ENCODE measurements at regions not wholly inside any gene's neighbourhood (a gene's known extent, or its start where the extent isn't known, plus 50 kb on each side); places are given as distances from the start of the nearest gene placed in this dataset.

DNA sequence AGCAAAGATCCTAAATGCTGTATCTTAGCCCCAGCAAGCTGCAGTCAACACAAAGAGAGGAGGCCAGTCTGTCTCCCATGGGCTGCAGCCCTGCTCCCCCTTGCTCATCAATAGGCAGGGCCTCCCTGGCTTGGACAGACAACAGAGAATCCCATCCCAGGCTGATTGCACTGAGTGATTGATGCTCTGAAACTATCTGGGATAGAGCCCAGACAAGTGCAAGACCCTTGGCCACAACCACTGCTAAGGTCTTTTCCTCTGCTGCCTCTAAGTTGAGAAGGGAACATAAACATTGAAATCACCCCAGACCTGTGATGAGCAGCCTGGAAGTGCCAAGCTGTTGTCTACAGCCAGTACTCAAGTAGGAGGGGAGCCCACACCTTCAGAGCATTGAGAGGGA, 661.0 kb upstream of the CDH18 start:
- H3K4me1 Mint-ChIP-seq (ENCODE audit: low read depth) = no peaks in the 10 kb centered on the region
- TF ChIP-seq, protein P1, sequence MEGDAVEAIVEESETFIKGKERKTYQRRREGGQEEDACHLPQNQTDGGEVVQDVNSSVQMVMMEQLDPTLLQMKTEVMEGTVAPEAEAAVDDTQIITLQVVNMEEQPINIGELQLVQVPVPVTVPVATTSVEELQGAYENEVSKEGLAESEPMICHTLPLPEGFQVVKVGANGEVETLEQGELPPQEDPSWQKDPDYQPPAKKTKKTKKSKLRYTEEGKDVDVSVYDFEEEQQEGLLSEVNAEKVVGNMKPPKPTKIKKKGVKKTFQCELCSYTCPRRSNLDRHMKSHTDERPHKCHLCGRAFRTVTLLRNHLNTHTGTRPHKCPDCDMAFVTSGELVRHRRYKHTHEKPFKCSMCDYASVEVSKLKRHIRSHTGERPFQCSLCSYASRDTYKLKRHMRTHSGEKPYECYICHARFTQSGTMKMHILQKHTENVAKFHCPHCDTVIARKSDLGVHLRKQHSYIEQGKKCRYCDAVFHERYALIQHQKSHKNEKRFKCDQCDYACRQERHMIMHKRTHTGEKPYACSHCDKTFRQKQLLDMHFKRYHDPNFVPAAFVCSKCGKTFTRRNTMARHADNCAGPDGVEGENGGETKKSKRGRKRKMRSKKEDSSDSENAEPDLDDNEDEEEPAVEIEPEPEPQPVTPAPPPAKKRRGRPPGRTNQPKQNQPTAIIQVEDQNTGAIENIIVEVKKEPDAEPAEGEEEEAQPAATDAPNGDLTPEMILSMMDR (IDR thresholded peaks at IDR 0.05) = no peak
- no peaks in the 10 kb centered on the region for H3K36me3 Mint-ChIP-seq (ENCODE audit: low read depth)
- peaks cover 16% of the 10 kb centered on the region for H3K9me3 Mint-ChIP-seq (ENCODE audit: low read depth)
- H3K27ac Mint-ChIP-seq (ENCODE audit: unreplicated experiment) = no peak overlapping the region
- H3K4me3 Mint-ChIP-seq (ENCODE audit: unreplicated experiment) = no peak overlapping the region
- DNase-seq (ENCODE audit: low spot score) = no peak
- H3K27me3 Mint-ChIP-seq (ENCODE audit: low read depth) = no peaks in the 10 kb centered on the region

DNA sequence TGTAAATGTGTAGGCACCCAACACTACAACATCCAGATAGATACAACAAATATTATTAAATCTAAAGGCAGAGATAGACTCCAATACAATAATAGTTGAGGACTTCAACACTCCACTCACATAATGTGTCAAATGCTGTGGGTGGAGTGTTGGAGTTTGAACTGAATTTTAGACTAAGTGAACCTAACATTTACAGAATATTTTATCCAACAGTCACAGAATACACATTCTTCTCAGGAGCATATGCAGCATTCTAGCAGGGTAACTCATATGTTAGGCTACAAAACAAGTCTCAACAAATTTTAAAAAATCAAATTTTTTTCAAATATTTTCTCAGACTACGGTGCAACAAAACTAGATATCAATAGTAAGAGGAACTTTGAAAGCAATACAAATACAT, 648.7 kb upstream of the CDH18 start:
- TF ChIP-seq, protein P1 (IDR thresholded peaks at IDR 0.05) = no peak
- no peak overlapping the region for H3K27ac Mint-ChIP-seq (ENCODE audit: unreplicated experiment)
- H3K4me1 Mint-ChIP-seq (ENCODE audit: low read depth) = no peaks in the 10 kb centered on the region
- no peak for DNase-seq (ENCODE audit: low spot score)
- H3K4me3 Mint-ChIP-seq (ENCODE audit: unreplicated experiment) = no peak overlapping the region
- H3K27me3 Mint-ChIP-seq (ENCODE audit: low read depth) = peaks cover 8% of the 10 kb centered on the region
- H3K9me3 Mint-ChIP-seq (ENCODE audit: low read depth) = no peaks in the 10 kb centered on the region
- H3K36me3 Mint-ChIP-seq (ENCODE audit: low read depth) = no peaks in the 10 kb centered on the region

DNA sequence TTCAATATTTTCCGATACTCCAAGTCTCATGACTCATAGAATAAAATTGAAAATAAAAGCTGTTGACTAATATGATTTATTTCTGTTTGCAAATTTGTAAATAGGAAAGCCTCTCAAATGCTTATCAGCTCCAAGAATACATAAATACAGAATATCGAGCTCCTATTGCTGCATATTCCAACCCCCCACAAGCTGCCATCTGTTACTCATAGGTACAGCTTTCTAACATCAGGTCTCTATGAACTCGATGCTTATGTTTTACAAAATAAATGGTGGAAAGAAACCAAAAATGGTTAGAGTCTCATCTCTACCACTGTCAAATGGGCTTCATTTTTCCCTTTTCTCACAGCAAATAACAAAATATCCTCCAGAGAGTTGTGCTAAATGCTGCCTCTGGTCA, 631.6 kb upstream of the CDH18 start:
- peaks cover 3% of the 10 kb centered on the region for H3K27me3 Mint-ChIP-seq (ENCODE audit: low read depth)
- no peak overlapping the region for H3K4me3 Mint-ChIP-seq (ENCODE audit: unreplicated experiment)
- no peaks in the 10 kb centered on the region for H3K4me1 Mint-ChIP-seq (ENCODE audit: low read depth)
- no peak for DNase-seq (ENCODE audit: low spot score)
- TF ChIP-seq, protein P1 (IDR thresholded peaks at IDR 0.05) = no peak
- no peaks in the 10 kb centered on the region for H3K9me3 Mint-ChIP-seq (ENCODE audit: low read depth)
- no peak overlapping the region for H3K27ac Mint-ChIP-seq (ENCODE audit: unreplicated experiment)
- no peaks in the 10 kb centered on the region for H3K36me3 Mint-ChIP-seq (ENCODE audit: low read depth)

DNA sequence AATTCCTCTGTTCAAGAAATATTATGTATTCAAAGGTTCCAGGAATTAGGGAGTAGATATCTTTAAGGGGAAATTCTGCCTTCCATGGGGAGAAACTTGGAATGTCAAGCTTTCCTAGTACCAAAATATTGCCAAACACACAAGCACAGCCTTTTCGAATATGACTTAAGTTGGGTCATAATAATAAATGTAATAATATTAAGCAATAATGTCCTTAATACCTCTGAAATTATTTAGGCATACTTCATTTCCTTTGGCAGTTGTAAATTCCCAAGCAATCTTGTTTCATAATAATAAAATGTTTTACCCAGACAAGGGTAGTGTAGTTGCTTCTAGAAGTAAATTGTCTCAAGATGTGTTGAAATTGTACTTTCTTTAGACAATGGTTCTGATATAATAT, 630.3 kb upstream of the CDH18 start:
- peaks cover 3% of the 10 kb centered on the region for H3K27me3 Mint-ChIP-seq (ENCODE audit: low read depth)
- no peaks in the 10 kb centered on the region for H3K4me1 Mint-ChIP-seq (ENCODE audit: low read depth)
- no peaks in the 10 kb centered on the region for H3K36me3 Mint-ChIP-seq (ENCODE audit: low read depth)
- no peaks in the 10 kb centered on the region for H3K9me3 Mint-ChIP-seq (ENCODE audit: low read depth)
- no peak overlapping the region for H3K27ac Mint-ChIP-seq (ENCODE audit: unreplicated experiment)
- no peak overlapping the region for H3K4me3 Mint-ChIP-seq (ENCODE audit: unreplicated experiment)
- TF ChIP-seq, protein P1 (IDR thresholded peaks at IDR 0.05) = no peak
- no peak for DNase-seq (ENCODE audit: low spot score)

DNA sequence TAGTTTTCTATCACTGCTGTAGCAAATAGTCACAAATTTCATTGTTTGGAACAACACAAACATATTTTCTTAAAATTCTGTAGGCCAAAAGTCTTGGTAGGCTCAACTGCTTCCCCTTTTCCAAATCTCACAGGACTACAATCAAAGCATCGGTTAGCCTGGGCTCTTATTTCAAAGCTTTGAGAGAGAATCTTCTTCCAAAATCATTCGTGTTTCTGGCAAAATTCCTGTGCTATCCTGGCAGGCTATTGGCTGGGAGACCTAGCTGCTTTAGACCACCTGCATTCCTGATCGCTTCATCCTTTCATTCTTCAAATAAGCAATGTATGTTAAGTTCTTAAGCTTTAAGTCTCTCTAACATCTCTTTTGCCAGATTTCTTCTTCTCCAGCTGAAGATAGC, 629.8 kb upstream of the CDH18 start:
- no peaks in the 10 kb centered on the region for H3K36me3 Mint-ChIP-seq (ENCODE audit: low read depth)
- TF ChIP-seq, protein P1 (IDR thresholded peaks at IDR 0.05) = no peak
- H3K27ac Mint-ChIP-seq (ENCODE audit: unreplicated experiment) = no peak overlapping the region
- no peak for DNase-seq (ENCODE audit: low spot score)
- no peaks in the 10 kb centered on the region for H3K4me1 Mint-ChIP-seq (ENCODE audit: low read depth)
- H3K9me3 Mint-ChIP-seq (ENCODE audit: low read depth) = no peaks in the 10 kb centered on the region
- H3K4me3 Mint-ChIP-seq (ENCODE audit: unreplicated experiment) = no peak overlapping the region
- peaks cover 3% of the 10 kb centered on the region for H3K27me3 Mint-ChIP-seq (ENCODE audit: low read depth)

Measured in chondrocyte (in vitro differentiated cells).